Fibroblast of lung (primary cell): ENCODE measurements at regions not wholly inside any gene's neighbourhood (a gene's known extent, or its start where the extent isn't known, plus 50 kb on each side); places are given as distances from the start of the nearest gene placed in this dataset.

Experiments
- EZH2 ChIP-seq: IDR thresholded peaks from 2 replicates; pipeline ENCODE4 v1.5.1; 2012; ENCODE audit warnings: low read length, control low read depth, mild to moderate bottlenecking; ENCODE audit errors: missing control alignments
- TF ChIP-seq, protein P1 (sequence below), 2 donors: IDR thresholded peaks in 1 of 2; conservative IDR thresholded peaks in 1 of 2; 1 replicate in 1 of 2; 2 replicates in 1 of 2; pipeline ENCODE4 v1.5.1; 2011 to 2012; ENCODE audit warnings: low read length in 2 of 2, control low read depth in 1 of 2, inconsistent platforms in 1 of 2, low read depth in 1 of 2, mild to moderate bottlenecking in 1 of 2

DNA sequence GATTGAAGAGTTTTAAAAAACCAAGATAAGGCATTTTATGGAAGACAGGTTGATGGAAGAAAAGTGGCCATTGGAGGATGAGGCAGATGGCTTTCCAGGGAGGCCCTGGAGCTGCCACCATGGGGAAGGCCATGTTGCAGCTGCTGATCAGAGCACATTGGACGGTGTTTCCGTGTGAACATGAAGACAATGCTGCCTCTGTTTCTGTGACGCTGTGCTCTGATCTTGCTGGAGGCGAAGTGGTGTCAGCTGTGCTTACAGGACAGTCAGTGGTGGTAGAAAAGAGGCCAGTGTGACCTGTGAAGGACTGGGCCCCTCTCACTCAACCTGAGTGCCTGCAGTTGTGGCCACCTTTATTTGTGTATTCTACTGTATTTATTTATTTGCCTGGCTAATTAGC, 132.9 kb downstream of the FAM204A start:
- TF ChIP-seq, protein P1, sequence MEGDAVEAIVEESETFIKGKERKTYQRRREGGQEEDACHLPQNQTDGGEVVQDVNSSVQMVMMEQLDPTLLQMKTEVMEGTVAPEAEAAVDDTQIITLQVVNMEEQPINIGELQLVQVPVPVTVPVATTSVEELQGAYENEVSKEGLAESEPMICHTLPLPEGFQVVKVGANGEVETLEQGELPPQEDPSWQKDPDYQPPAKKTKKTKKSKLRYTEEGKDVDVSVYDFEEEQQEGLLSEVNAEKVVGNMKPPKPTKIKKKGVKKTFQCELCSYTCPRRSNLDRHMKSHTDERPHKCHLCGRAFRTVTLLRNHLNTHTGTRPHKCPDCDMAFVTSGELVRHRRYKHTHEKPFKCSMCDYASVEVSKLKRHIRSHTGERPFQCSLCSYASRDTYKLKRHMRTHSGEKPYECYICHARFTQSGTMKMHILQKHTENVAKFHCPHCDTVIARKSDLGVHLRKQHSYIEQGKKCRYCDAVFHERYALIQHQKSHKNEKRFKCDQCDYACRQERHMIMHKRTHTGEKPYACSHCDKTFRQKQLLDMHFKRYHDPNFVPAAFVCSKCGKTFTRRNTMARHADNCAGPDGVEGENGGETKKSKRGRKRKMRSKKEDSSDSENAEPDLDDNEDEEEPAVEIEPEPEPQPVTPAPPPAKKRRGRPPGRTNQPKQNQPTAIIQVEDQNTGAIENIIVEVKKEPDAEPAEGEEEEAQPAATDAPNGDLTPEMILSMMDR (conservative IDR thresholded peaks at IDR 0.05 in 1 of 2, IDR thresholded peaks at IDR 0.05 in 1 of 2; ENCODE audit: low read depth in 1 of 2, low read length in 2 of 2), result no peak
- TF ChIP-seq EZH2, result no peak
